Mucosa of rectum (tissue), 2 donors: ENCODE measurements at regions not wholly inside any gene's neighbourhood (a gene's known extent, or its start where the extent isn't known, plus 50 kb on each side); places are given as distances from the start of the nearest gene placed in this dataset.

Source experiments
- H3K27ac ChIP-seq, 2 donors: one replicate each; pipeline ENCODE4 v1.7.0; 2013; ENCODE audit warnings: inconsistent platforms in 2 of 2, low read depth in 2 of 2, low read length in 2 of 2
- H3K27me3 ChIP-seq, 2 donors: one replicate each; pipeline ENCODE4 v1.7.0; 2013; ENCODE audit warnings: low read length in 2 of 2; ENCODE audit not compliant: control insufficient read depth in 2 of 2, insufficient read depth in 2 of 2
- H3K36me3 ChIP-seq, 2 donors: one replicate each; pipeline ENCODE4 v1.7.0; 2013; ENCODE audit warnings: low read length in 2 of 2; ENCODE audit not compliant: control insufficient read depth in 2 of 2, insufficient read depth in 2 of 2
- H3K4me1 ChIP-seq, 2 donors: one replicate each; pipeline ENCODE4 v1.7.0; 2013; ENCODE audit warnings: low read length in 2 of 2, mild to moderate bottlenecking in 1 of 2; ENCODE audit not compliant: control insufficient read depth in 2 of 2, insufficient read depth in 2 of 2
- H3K4me3 ChIP-seq, 2 donors: one replicate each; pipeline ENCODE4 v1.7.0; 2013; ENCODE audit warnings: low read length in 2 of 2
- H3K9ac ChIP-seq, 2 donors: one replicate each; pipeline ENCODE4 v1.7.0; 2013; ENCODE audit warnings: low read length in 2 of 2, low read depth in 1 of 2, mild to moderate bottlenecking in 1 of 2
- H3K9me3 ChIP-seq, 2 donors: one replicate each; pipeline ENCODE4 v1.7.0; 2013; ENCODE audit warnings: low read length in 2 of 2; ENCODE audit not compliant: control insufficient read depth in 2 of 2
- donor health status: healthy.
- donor health status: Normal muscosa, but diverticular disease.

GRCh38 chr9:96169901-96170300 lies 132.1 kb downstream of the HSD17B3 start:
- peak overlapping the region; percentile 54 to 59 for H3K27ac ChIP-seq
- no peak overlapping the region for H3K4me3 ChIP-seq
- no peaks in the 10 kb centered on the region for H3K9me3 ChIP-seq
- H3K36me3 ChIP-seq: no peaks in the 10 kb centered on the region
- peaks cover 12 to 20% of the 10 kb centered on the region in 2 donors for H3K4me1 ChIP-seq
- no peaks in the 10 kb centered on the region for H3K27me3 ChIP-seq
- H3K9ac ChIP-seq: peak overlapping the region in 1 of 2 donors; percentile 24

GRCh38 chr9:96169484-96169883 lies 132.5 kb downstream of the HSD17B3 start:
- Histone ChIP-seq H3K9me3 (no peaks in the 10 kb centered on the region), H3K4me3 (no peak overlapping the region), H3K27ac (peak overlapping the region; percentile 54 to 72), H3K27me3 (no peaks in the 10 kb centered on the region), H3K4me1 (peaks cover 12 to 20% of the 10 kb centered on the region in 2 donors), H3K9ac (peak overlapping the region; percentile 24 to 42), H3K36me3 (no peaks in the 10 kb centered on the region)

- no peaks in the 10 kb centered on the region for H3K36me3 ChIP-seq
- no peaks in the 10 kb centered on the region for H3K9me3 ChIP-seq
- no peaks in the 10 kb centered on the region for H3K27me3 ChIP-seq
- H3K4me1 ChIP-seq: peaks cover 12 to 20% of the 10 kb centered on the region in 2 donors
- peak overlapping the region in 1 of 2 donors; percentile 42 for H3K9ac ChIP-seq
- peak overlapping the region in 1 of 2 donors; percentile 72 for H3K27ac ChIP-seq
- H3K4me3 ChIP-seq: no peak overlapping the region
These were observed 133.1 kb downstream of the HSD17B3 start for GRCh38 chr9:96168882-96169281.

- no peak overlapping the region for H3K4me3 ChIP-seq
- no peaks in the 10 kb centered on the region for H3K9me3 ChIP-seq
- H3K27me3 ChIP-seq: no peaks in the 10 kb centered on the region
- peaks cover 7 to 19% of the 10 kb centered on the region in 2 donors for H3K4me1 ChIP-seq
- H3K9ac ChIP-seq: no peak overlapping the region
- no peaks in the 10 kb centered on the region for H3K36me3 ChIP-seq
- no peak overlapping the region for H3K27ac ChIP-seq
These were observed 135.0 kb downstream of the HSD17B3 start for GRCh38 chr9:96167011-96167410.

- H3K9me3 ChIP-seq: no peaks in the 10 kb centered on the region
- no peak overlapping the region for H3K4me3 ChIP-seq
- peaks cover 2 to 5% of the 10 kb centered on the region in 2 donors for H3K4me1 ChIP-seq
- no peak overlapping the region for H3K9ac ChIP-seq
- H3K36me3 ChIP-seq: no peaks in the 10 kb centered on the region
- H3K27me3 ChIP-seq: no peaks in the 10 kb centered on the region
- no peak overlapping the region for H3K27ac ChIP-seq
These were observed 137.7 kb downstream of the HSD17B3 start for GRCh38 chr9:96164268-96164683.

- no peaks in the 10 kb centered on the region for H3K9me3 ChIP-seq
- no peaks in the 10 kb centered on the region for H3K27me3 ChIP-seq
- H3K4me3 ChIP-seq: no peak overlapping the region
- no peaks in the 10 kb centered on the region for H3K36me3 ChIP-seq
- peaks cover 0 to 2% of the 10 kb centered on the region in 2 donors for H3K4me1 ChIP-seq
- no peak overlapping the region for H3K9ac ChIP-seq
- no peak overlapping the region for H3K27ac ChIP-seq
These were observed 138.3 kb downstream of the HSD17B3 start for GRCh38 chr9:96163712-96164111.

- H3K27ac ChIP-seq: no peak overlapping the region
- H3K27me3 ChIP-seq: no peaks in the 10 kb centered on the region
- no peaks in the 10 kb centered on the region for H3K4me1 ChIP-seq
- H3K36me3 ChIP-seq: no peaks in the 10 kb centered on the region
- H3K9me3 ChIP-seq: no peaks in the 10 kb centered on the region
- no peak overlapping the region for H3K9ac ChIP-seq
- H3K4me3 ChIP-seq: no peak overlapping the region
These were observed 138.8 kb downstream of the HSD17B3 start for GRCh38 chr9:96163161-96163560.

- Histone ChIP-seq H3K4me3 (no peak overlapping the region), H3K9ac (no peak overlapping the region), H3K4me1 (no peaks in the 10 kb centered on the region), H3K36me3 (no peaks in the 10 kb centered on the region), H3K27ac (no peak overlapping the region), H3K27me3 (no peaks in the 10 kb centered on the region), H3K9me3 (no peaks in the 10 kb centered on the region)
These were observed 140.2 kb downstream of the HSD17B3 start for GRCh38 chr9:96161819-96162218.

- no peaks in the 10 kb centered on the region for H3K36me3 ChIP-seq
- H3K27me3 ChIP-seq: no peaks in the 10 kb centered on the region
- no peaks in the 10 kb centered on the region for H3K9me3 ChIP-seq
- no peak overlapping the region for H3K27ac ChIP-seq
- no peak overlapping the region for H3K9ac ChIP-seq
- H3K4me3 ChIP-seq: no peak overlapping the region
- H3K4me1 ChIP-seq: no peaks in the 10 kb centered on the region
These were observed 141.1 kb downstream of the HSD17B3 start for GRCh38 chr9:96160866-96161265.

- H3K4me1 ChIP-seq: no peaks in the 10 kb centered on the region
- H3K9me3 ChIP-seq: no peaks in the 10 kb centered on the region
- no peak overlapping the region for H3K27ac ChIP-seq
- H3K9ac ChIP-seq: no peak overlapping the region
- H3K4me3 ChIP-seq: no peak overlapping the region
- H3K36me3 ChIP-seq: no peaks in the 10 kb centered on the region
- no peaks in the 10 kb centered on the region for H3K27me3 ChIP-seq
These were observed 141.8 kb downstream of the HSD17B3 start for GRCh38 chr9:96160168-96160567.

- H3K27me3 ChIP-seq: no peaks in the 10 kb centered on the region
- H3K4me1 ChIP-seq: no peaks in the 10 kb centered on the region
- no peak overlapping the region for H3K9ac ChIP-seq
- no peak overlapping the region for H3K27ac ChIP-seq
- H3K4me3 ChIP-seq: no peak overlapping the region
- H3K9me3 ChIP-seq: no peaks in the 10 kb centered on the region
- no peaks in the 10 kb centered on the region for H3K36me3 ChIP-seq
These were observed 142.4 kb downstream of the HSD17B3 start for GRCh38 chr9:96159596-96159995.
